ENCODE measurements at regions not wholly inside any gene's neighbourhood (a gene's known extent, or its start where the extent isn't known, plus 50 kb on each side); places are given as distances from the start of the nearest gene placed in this dataset.

DNA sequence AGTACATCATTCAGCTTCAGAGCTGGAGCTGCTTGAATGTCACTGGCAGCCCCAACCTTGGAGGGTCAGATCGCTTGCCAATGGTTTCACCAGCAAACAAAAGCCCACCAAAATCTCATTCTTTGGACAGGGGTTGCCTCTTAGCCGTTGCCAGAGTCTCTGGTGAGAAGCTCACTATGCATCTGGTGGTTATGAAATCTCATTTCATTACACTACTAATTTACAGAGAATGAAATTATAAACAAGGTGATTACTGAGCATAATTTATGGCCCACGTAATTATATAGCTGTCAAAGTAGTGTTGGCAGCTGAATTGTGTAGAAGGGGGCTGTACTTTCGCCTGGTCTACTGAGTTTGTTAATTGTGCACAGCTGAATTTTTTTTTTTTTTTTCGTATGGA, 688.9 kb upstream of the KIF2B start:
- no peaks in the 10 kb centered on the region for H3K9me3 ChIP-seq (ENCODE audit: low read length)

DNA sequence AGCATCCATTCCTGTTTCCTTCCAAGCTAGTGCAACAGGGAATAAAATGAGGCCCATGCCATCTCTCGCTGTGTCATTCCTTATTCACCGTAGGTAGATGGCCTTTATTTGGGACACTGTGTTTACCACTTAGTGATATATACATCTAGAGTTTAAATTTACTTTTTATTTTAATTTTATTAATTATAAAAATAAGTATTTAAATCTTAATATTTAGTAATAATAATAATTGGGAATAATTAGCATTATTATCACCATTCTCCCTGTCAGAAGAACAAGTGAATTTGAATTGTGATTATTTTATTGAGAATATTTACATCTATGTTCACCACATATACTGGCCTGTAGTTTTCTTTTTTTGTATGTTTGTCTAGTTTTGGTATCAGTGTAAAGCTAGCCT, 692.9 kb upstream of the KIF2B start:
- no peak overlapping the region for H3K4me2 ChIP-seq (ENCODE audit: low read length)
- no peak overlapping the region for H3K9ac ChIP-seq (ENCODE audit: low read length)
- H3K4me1 ChIP-seq (ENCODE audit: insufficient read depth, low read length, severe bottlenecking): no peaks in the 10 kb centered on the region
- H3F3A ChIP-seq (ENCODE audit: insufficient read depth, low read length): no peaks in the 10 kb centered on the region
- H4K20me1 ChIP-seq (ENCODE audit: insufficient read depth, low read length): no peaks in the 10 kb centered on the region
- H3K27me3 ChIP-seq (ENCODE audit: insufficient read depth, low read length): no peaks in the 10 kb centered on the region
- TF ChIP-seq CTCF (IDR thresholded peaks at IDR 0.05; ENCODE audit: low read length): no peak
- TF ChIP-seq EZH2 (IDR thresholded peaks at IDR 0.05; ENCODE audit: borderline replicate concordance, low read length): no peak
- no peak overlapping the region for H2AFZ ChIP-seq (ENCODE audit: low read length)
- no peaks in the 10 kb centered on the region for H3K36me3 ChIP-seq (ENCODE audit: insufficient read depth, low read length)
- no peak overlapping the region for H3K4me3 ChIP-seq (ENCODE audit: low read depth, low read length, poor library complexity, severe bottlenecking)
- no peak overlapping the region for H3K27ac ChIP-seq (ENCODE audit: low read depth, low read length, poor library complexity, severe bottlenecking)
- no peaks in the 10 kb centered on the region for H3K9me2 ChIP-seq (ENCODE audit: low read depth, low read length)
- no peaks in the 10 kb centered on the region for H3K79me2 ChIP-seq (ENCODE audit: insufficient read depth, low read length)
- no peaks in the 10 kb centered on the region for H3K9me3 ChIP-seq (ENCODE audit: low read length)

More for the DNA sequence above, 688.9 kb upstream of the KIF2B start:
- H3K9ac ChIP-seq (ENCODE audit: low read length): no peak overlapping the region
- no peaks in the 10 kb centered on the region for H3K4me1 ChIP-seq (ENCODE audit: insufficient read depth, low read length, severe bottlenecking)
- no peaks in the 10 kb centered on the region for H3K36me3 ChIP-seq (ENCODE audit: insufficient read depth, low read length)
- H3K4me2 ChIP-seq (ENCODE audit: low read length): no peak overlapping the region
- H3K27me3 ChIP-seq (ENCODE audit: insufficient read depth, low read length): no peaks in the 10 kb centered on the region
- no peak overlapping the region for H2AFZ ChIP-seq (ENCODE audit: low read length)
- no peaks in the 10 kb centered on the region for H4K20me1 ChIP-seq (ENCODE audit: insufficient read depth, low read length)
- TF ChIP-seq CTCF (IDR thresholded peaks at IDR 0.05; ENCODE audit: low read length): no peak
- no peak for TF ChIP-seq EZH2 (IDR thresholded peaks at IDR 0.05; ENCODE audit: borderline replicate concordance, low read length)
- H3K9me2 ChIP-seq (ENCODE audit: low read depth, low read length): no peaks in the 10 kb centered on the region
- H3F3A ChIP-seq (ENCODE audit: insufficient read depth, low read length): no peaks in the 10 kb centered on the region
- no peak overlapping the region for H3K4me3 ChIP-seq (ENCODE audit: low read depth, low read length, poor library complexity, severe bottlenecking)
- H3K79me2 ChIP-seq (ENCODE audit: insufficient read depth, low read length): no peaks in the 10 kb centered on the region
- H3K27ac ChIP-seq (ENCODE audit: low read depth, low read length, poor library complexity, severe bottlenecking): no peak overlapping the region

DNA sequence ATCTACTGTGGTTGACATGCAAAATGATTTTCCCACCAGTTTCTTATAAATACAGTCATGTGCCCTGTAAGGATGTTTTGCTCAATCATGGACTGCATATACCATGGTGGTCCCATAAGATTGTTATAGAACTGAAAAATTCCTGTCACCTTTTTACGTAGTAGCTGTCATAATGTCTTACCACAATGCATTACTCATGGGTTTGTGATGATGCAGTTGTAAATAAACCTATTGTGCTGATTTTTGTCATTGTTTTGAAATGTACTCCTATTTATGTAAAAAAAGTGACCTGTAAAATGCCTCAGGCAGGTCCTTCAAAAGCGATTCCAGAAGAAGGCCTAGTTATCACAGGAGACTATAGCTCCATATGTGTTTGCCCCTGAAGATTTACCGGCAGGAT, 695.4 kb upstream of the KIF2B start:
- Histone ChIP-seq H3K4me2 (ENCODE audit: low read length) (no peak overlapping the region), H3K4me1 (ENCODE audit: insufficient read depth, low read length, severe bottlenecking) (no peaks in the 10 kb centered on the region), H3K4me3 (ENCODE audit: low read depth, low read length, poor library complexity, severe bottlenecking) (no peak overlapping the region), H3F3A (ENCODE audit: insufficient read depth, low read length) (no peaks in the 10 kb centered on the region), H3K79me2 (ENCODE audit: insufficient read depth, low read length) (no peaks in the 10 kb centered on the region), H3K9me2 (ENCODE audit: low read depth, low read length) (no peaks in the 10 kb centered on the region), H3K27me3 (ENCODE audit: insufficient read depth, low read length) (no peaks in the 10 kb centered on the region), H3K9ac (ENCODE audit: low read length) (no peak overlapping the region), H4K20me1 (ENCODE audit: insufficient read depth, low read length) (no peaks in the 10 kb centered on the region), H2AFZ (ENCODE audit: low read length) (no peak overlapping the region), H3K27ac (ENCODE audit: low read depth, low read length, poor library complexity, severe bottlenecking) (no peak overlapping the region), H3K9me3 (ENCODE audit: low read length) (no peaks in the 10 kb centered on the region), H3K36me3 (ENCODE audit: insufficient read depth, low read length) (no peaks in the 10 kb centered on the region)
- TF ChIP-seq CTCF (IDR thresholded peaks at IDR 0.05; ENCODE audit: low read length) (no peak), EZH2 (IDR thresholded peaks at IDR 0.05; ENCODE audit: borderline replicate concordance, low read length) (no peak)

All from OCI-LY1 (cell line).